Endothelial cell of umbilical vein (primary cell): ENCODE measurements at regions not wholly inside any gene's neighbourhood (a gene's known extent, or its start where the extent isn't known, plus 50 kb on each side); places are given as distances from the start of the nearest gene placed in this dataset.

Experiments
- CTCF ChIP-seq, 2 donors: IDR thresholded peaks; 1 replicate in 1 of 2; 2 replicates in 1 of 2; pipeline ENCODE4 v1.5.1; 2011; ENCODE audit warnings: low read length in 2 of 2, mild to moderate bottlenecking in 2 of 2, moderate library complexity in 2 of 2, control low read depth in 1 of 2, inconsistent platforms in 1 of 2, low read depth in 1 of 2; ENCODE audit not compliant: insufficient read depth in 1 of 2; ENCODE audit errors: extremely low read depth in 1 of 2
- EZH2 ChIP-seq: IDR thresholded peaks from 2 replicates; pipeline ENCODE4 v1.6.1; 2012; ENCODE audit warnings: borderline replicate concordance, low read depth, mild to moderate bottlenecking, moderate library complexity, low read length, inconsistent platforms; ENCODE audit not compliant: severe bottlenecking
- GATA2 ChIP-seq: IDR thresholded peaks from 2 replicates; pipeline ENCODE4 v1.7.0; 2011; ENCODE audit warnings: low read depth, mild to moderate bottlenecking, moderate library complexity, mixed read lengths, low read length; ENCODE audit not compliant: insufficient read length, insufficient read depth
- JUN ChIP-seq: IDR thresholded peaks from 2 replicates; pipeline ENCODE4 v1.6.1; 2011; ENCODE audit warnings: borderline replicate concordance, low read depth; ENCODE audit not compliant: insufficient read length, insufficient read depth
- MAX ChIP-seq: IDR thresholded peaks from 2 replicates; pipeline ENCODE4 v1.6.1; 2011; ENCODE audit not compliant: insufficient read depth, insufficient read length
- MYC ChIP-seq: IDR thresholded peaks from one replicate; pipeline ENCODE4 v1.6.1; 2011; ENCODE audit warnings: mild to moderate bottlenecking, low read depth, low read length
- POLR2A ChIP-seq: IDR thresholded peaks from 2 replicates; pipeline ENCODE4 v1.6.1; 2012; ENCODE audit warnings: low read depth, mild to moderate bottlenecking, control low read depth, low read length
- POLR2AphosphoS5 ChIP-seq: IDR thresholded peaks from 2 replicates; pipeline ENCODE4 v1.6.1; 2012; ENCODE audit warnings: low read depth, mild to moderate bottlenecking, control low read depth, low read length, moderate library complexity; ENCODE audit not compliant: insufficient read depth

- no peak for TF ChIP-seq CTCF (IDR thresholded peaks at IDR 0.05; ENCODE audit: extremely low read depth in 1 of 2, insufficient read depth in 1 of 2, low read depth in 1 of 2, low read length in 2 of 2)
- no peak for TF ChIP-seq EZH2
- no peak for TF ChIP-seq POLR2AphosphoS5
- TF ChIP-seq POLR2A, result no peak
- no peak for TF ChIP-seq MAX
- TF ChIP-seq MYC, result no peak
- no peak for TF ChIP-seq GATA2
- TF ChIP-seq JUN, result no peak
These were observed 148.8 kb downstream of the GADD45G start for GRCh38 chr9:89753472-89754055.
